Neural cell (in vitro differentiated cells): ENCODE measurements at regions not wholly inside any gene's neighbourhood (a gene's known extent, or its start where the extent isn't known, plus 50 kb on each side); places are given as distances from the start of the nearest gene placed in this dataset.

Source experiments
- CTCF ChIP-seq: fragments of 450-650 bp; IDR thresholded peaks from 2 replicates; pipeline ENCODE4 v1.5.1; 2014; ENCODE audit warnings: antibody characterized with exemption, mild to moderate bottlenecking, moderate library complexity; ENCODE audit not compliant: poor library complexity, severe bottlenecking
- EP300 ChIP-seq: fragments of 450-650 bp; conservative IDR thresholded peaks from 2 replicates; pipeline ENCODE4 v1.6.1; 2014; ENCODE audit warnings: antibody characterized with exemption, mild to moderate bottlenecking, moderate library complexity; ENCODE audit not compliant: poor library complexity, severe bottlenecking
- EZH2 ChIP-seq: fragments of 200-600, 300-800 bp; shearing (Covaris generic), sonication (generic); IDR thresholded peaks from 2 replicates; pipeline ENCODE4 v1.6.1; 2014; ENCODE audit warnings: antibody characterized with exemption, low read length, borderline replicate concordance, mild to moderate bottlenecking; ENCODE audit not compliant: insufficient read depth, poor library complexity, severe bottlenecking
- MXI1 ChIP-seq: fragments of 450-650 bp; conservative IDR thresholded peaks from 2 replicates; pipeline ENCODE4 v1.6.1; 2014; ENCODE audit warnings: antibody characterized with exemption, mild to moderate bottlenecking; ENCODE audit not compliant: poor library complexity, severe bottlenecking
- POLR2AphosphoS5 ChIP-seq: IDR thresholded peaks from 2 replicates; pipeline ENCODE4 v1.6.1; 2012
- RAD21 ChIP-seq: fragments of 450-650 bp; conservative IDR thresholded peaks from 2 replicates; pipeline ENCODE4 v1.6.1; 2014; ENCODE audit warnings: antibody characterized with exemption, mild to moderate bottlenecking, moderate library complexity
- REST ChIP-seq: IDR thresholded peaks from 2 replicates; pipeline ENCODE4 v1.6.1; 2012; ENCODE audit warnings: borderline replicate concordance
- SMC3 ChIP-seq: fragments of 450-650 bp; conservative IDR thresholded peaks from 2 replicates; pipeline ENCODE4 v1.6.1; 2014; ENCODE audit warnings: antibody characterized with exemption, mild to moderate bottlenecking, moderate library complexity; ENCODE audit not compliant: poor library complexity
- TAF1 ChIP-seq: IDR thresholded peaks from 2 replicates; pipeline ENCODE4 v1.6.1; 2012; ENCODE audit warnings: low read depth

- no peak for TF ChIP-seq RAD21
- no peak for TF ChIP-seq CTCF
- TF ChIP-seq EZH2 = no peak
- no peak for TF ChIP-seq REST
- no peak for TF ChIP-seq TAF1
- no peak for TF ChIP-seq EP300
- no peak for TF ChIP-seq POLR2AphosphoS5
- TF ChIP-seq MXI1 = no peak
- no peak for TF ChIP-seq SMC3
Measured at GRCh38 chr9:135015096-135015495, 72.4 kb upstream of the OLFM1 start.
